ENCODE measurements at regions not wholly inside any gene's neighbourhood (a gene's known extent, or its start where the extent isn't known, plus 50 kb on each side); places are given as distances from the start of the nearest gene placed in this dataset.

- no peak for DNase-seq
- Histone ChIP-seq H3K27me3 (no peaks in the 10 kb centered on the region), H3K4me1 (peaks cover 0 to 4% (median 0%) of the 10 kb centered on the region in 12 donors), H3K27ac (no peak overlapping the region), H3K9me3 (no peaks in the 10 kb centered on the region), H3K4me3 (no peak overlapping the region), H3K36me3 (no peaks in the 10 kb centered on the region)
- ATAC-seq = no peak
- intact Hi-C loops (cut with DNase I) = no loop called here
- WGBS, 4 donors = 72 to 83% (median 81%) methylated on average over 2 of the region's 2 CpGs
- TF ChIP-seq CTCF (IDR thresholded peaks at IDR 0.05) = no peak
- TF ChIP-seq POLR2A (IDR thresholded peaks at IDR 0.05) = no peak
Measured at GRCh38 chr5:145246379-145246778, 588.8 kb downstream of the PRELID2 start.

GRCh38 chr5:145245354-145245753 lies 589.8 kb downstream of the PRELID2 start:
- no peak for ATAC-seq
- TF ChIP-seq POLR2A (IDR thresholded peaks at IDR 0.05) = no peak
- TF ChIP-seq CTCF (IDR thresholded peaks at IDR 0.05) = no peak
- H3K4me3 ChIP-seq = peak overlapping the region in 3 of 12 donors; percentile 3 to 32 (median 19)
- 34 to 52% (median 43%) methylated on average over 5 of the region's 5 CpGs for WGBS, 4 donors
- no peak overlapping the region for H3K27ac ChIP-seq
- peaks cover 0 to 4% (median 0%) of the 10 kb centered on the region in 12 donors for H3K4me1 ChIP-seq
- H3K36me3 ChIP-seq = no peaks in the 10 kb centered on the region
- no peaks in the 10 kb centered on the region for H3K27me3 ChIP-seq
- intact Hi-C loops (cut with DNase I) = no loop called here
- H3K9me3 ChIP-seq = no peaks in the 10 kb centered on the region
- DNase-seq = no peak

GRCh38 chr5:145244788-145245187 lies 590.4 kb downstream of the PRELID2 start:
- intact Hi-C loops (cut with DNase I) = no loop called here
- no peaks in the 10 kb centered on the region for H3K36me3 ChIP-seq
- H3K9me3 ChIP-seq = no peaks in the 10 kb centered on the region
- no peaks in the 10 kb centered on the region for H3K27me3 ChIP-seq
- TF ChIP-seq CTCF (IDR thresholded peaks at IDR 0.05) (no peak), POLR2A (IDR thresholded peaks at IDR 0.05) (no peak)
- DNase-seq (no peak), ATAC-seq (no peak)
- peak overlapping the region in 2 of 12 donors; percentile 3 to 32 for H3K4me3 ChIP-seq
- no peak overlapping the region for H3K27ac ChIP-seq
- peaks cover 0 to 4% (median 0%) of the 10 kb centered on the region in 12 donors for H3K4me1 ChIP-seq
- 55 to 70% (median 61%) methylated on average over 2 of the region's 2 CpGs for WGBS, 4 donors

- intact Hi-C loops (cut with DNase I) = no loop called here
- H3K4me1 ChIP-seq = peaks cover 0 to 4% (median 0%) of the 10 kb centered on the region in 12 donors
- no peaks in the 10 kb centered on the region for H3K27me3 ChIP-seq
- WGBS, 4 donors = 89 to 91% (median 90%) methylated on average over 4 of the region's 4 CpGs
- H3K9me3 ChIP-seq = no peaks in the 10 kb centered on the region
- no peak overlapping the region for H3K4me3 ChIP-seq
- no peak overlapping the region for H3K27ac ChIP-seq
- no peaks in the 10 kb centered on the region for H3K36me3 ChIP-seq
- no peak for DNase-seq
- TF ChIP-seq POLR2A (IDR thresholded peaks at IDR 0.05) (no peak), CTCF (IDR thresholded peaks at IDR 0.05) (no peak)
- no peak for ATAC-seq
Measured at GRCh38 chr5:145244251-145244650, 590.9 kb downstream of the PRELID2 start.

Data from heart left ventricle (tissue), 16 donors.